HL-60 (cell line): ENCODE measurements at regions not wholly inside any gene's neighbourhood (a gene's known extent, or its start where the extent isn't known, plus 50 kb on each side); places are given as distances from the start of the nearest gene placed in this dataset.

Source experiments
- CTCF ChIP-seq: IDR thresholded peaks from one replicate; pipeline ENCODE4 v1.5.1; 2011; ENCODE audit warnings: low read length, control low read depth, inconsistent platforms; ENCODE audit not compliant: insufficient read depth
- POLR2AphosphoS5 ChIP-seq: IDR thresholded peaks from 2 replicates; pipeline ENCODE4 v1.6.1; 2012; ENCODE audit warnings: low read depth

- no peak for TF ChIP-seq CTCF
- TF ChIP-seq POLR2AphosphoS5: no peak
Observed at GRCh38 chr18:71919211-71919610, 624.9 kb downstream of the CBLN2 start.
